ENCODE measurements at regions not wholly inside any gene's neighbourhood (a gene's known extent, or its start where the extent isn't known, plus 50 kb on each side); places are given as distances from the start of the nearest gene placed in this dataset.

- no peak for TF ChIP-seq CHD7 (IDR thresholded peaks at IDR 0.05; ENCODE audit: insufficient replicate concordance, low read length)
- TF ChIP-seq ZNF274 (IDR thresholded peaks at IDR 0.05; ENCODE audit: borderline replicate concordance, extremely low read depth, low read length) = no peak
- TF ChIP-seq MAX (IDR thresholded peaks at IDR 0.05) = no peak
- TF ChIP-seq CBX8 (IDR thresholded peaks at IDR 0.05; ENCODE audit: borderline replicate concordance, low read depth, low read length) = no peak
- TF ChIP-seq CTBP2 (IDR thresholded peaks at IDR 0.05; ENCODE audit: borderline replicate concordance, insufficient read depth, insufficient read length, low read length) = no peak
- no peak for TF ChIP-seq MAFK (IDR thresholded peaks at IDR 0.05; ENCODE audit: low read depth, low read length)
Measured at GRCh38 chr2:9081750-9082149, 78.3 kb upstream of the MBOAT2 start (continued).

Data from H1 (cell line).